PC-3 (cell line): ENCODE measurements at regions not wholly inside any gene's neighbourhood (a gene's known extent, or its start where the extent isn't known, plus 50 kb on each side); places are given as distances from the start of the nearest gene placed in this dataset.
"Not testable (repeated sequence)": the region's sequence is repeated elsewhere in the genome, so short reads cannot be mapped to it uniquely, and the experiment has no call there.

Experiments used
- EZH2 ChIP-seq: fragments of 300-600 bp; sonication (generic); IDR thresholded peaks from one replicate; pipeline ENCODE4 v1.6.1; 2017; ENCODE audit warnings: antibody characterized with exemption, mild to moderate bottlenecking, low read length; ENCODE audit not compliant: unreplicated experiment
- EZH2phosphoT487 ChIP-seq: fragments of 300-600 bp; sonication (generic); IDR thresholded peaks from 2 replicates; pipeline ENCODE4 v1.6.1; 2018; ENCODE audit warnings: mild to moderate bottlenecking, antibody characterized with exemption, low read length, borderline replicate concordance
- TF ChIP-seq, protein P1 (sequence below): fragments of 300-600 bp; sonication (generic); conservative IDR thresholded peaks from 2 replicates; pipeline ENCODE4 v1.5.1; 2017; ENCODE audit warnings: antibody characterized with exemption, low read depth, mild to moderate bottlenecking, low read length

DNA sequence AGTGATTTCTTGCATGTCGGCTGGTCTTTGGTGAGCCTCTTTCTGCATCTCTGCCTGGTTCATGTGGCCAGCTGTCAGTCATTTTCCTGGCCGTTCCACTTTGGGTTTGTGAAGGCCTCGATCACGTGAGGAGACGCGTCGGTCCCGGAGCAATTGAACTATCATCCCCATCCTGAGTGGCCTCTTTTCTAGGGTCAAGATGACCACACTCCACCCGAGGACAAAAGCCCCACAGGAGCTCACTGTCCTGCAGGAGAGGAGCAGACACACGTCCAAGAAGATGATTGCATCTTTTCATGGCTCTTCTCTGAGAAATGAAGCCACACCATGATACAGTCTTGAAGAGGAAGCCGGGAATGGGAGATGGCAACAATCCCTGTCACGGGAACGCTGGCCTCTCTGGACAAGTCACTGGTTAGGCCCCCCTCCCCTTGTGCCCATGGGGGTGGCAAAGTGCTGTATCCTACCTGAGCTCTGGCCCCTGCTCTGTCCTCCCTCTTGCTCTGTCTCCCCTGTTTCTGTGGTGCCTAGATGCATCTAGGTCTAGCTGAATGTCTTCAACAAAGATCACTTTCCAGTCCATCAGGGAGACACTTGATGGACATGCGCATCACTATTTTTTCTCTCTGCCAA lies 291.4 kb upstream of the ZNF337 start:
- TF ChIP-seq, protein P1, sequence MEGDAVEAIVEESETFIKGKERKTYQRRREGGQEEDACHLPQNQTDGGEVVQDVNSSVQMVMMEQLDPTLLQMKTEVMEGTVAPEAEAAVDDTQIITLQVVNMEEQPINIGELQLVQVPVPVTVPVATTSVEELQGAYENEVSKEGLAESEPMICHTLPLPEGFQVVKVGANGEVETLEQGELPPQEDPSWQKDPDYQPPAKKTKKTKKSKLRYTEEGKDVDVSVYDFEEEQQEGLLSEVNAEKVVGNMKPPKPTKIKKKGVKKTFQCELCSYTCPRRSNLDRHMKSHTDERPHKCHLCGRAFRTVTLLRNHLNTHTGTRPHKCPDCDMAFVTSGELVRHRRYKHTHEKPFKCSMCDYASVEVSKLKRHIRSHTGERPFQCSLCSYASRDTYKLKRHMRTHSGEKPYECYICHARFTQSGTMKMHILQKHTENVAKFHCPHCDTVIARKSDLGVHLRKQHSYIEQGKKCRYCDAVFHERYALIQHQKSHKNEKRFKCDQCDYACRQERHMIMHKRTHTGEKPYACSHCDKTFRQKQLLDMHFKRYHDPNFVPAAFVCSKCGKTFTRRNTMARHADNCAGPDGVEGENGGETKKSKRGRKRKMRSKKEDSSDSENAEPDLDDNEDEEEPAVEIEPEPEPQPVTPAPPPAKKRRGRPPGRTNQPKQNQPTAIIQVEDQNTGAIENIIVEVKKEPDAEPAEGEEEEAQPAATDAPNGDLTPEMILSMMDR, result not testable (repeated sequence)
- TF ChIP-seq EZH2, EZH2phosphoT487: not testable (repeated sequence)
